MCF 10A (cell line): ENCODE measurements at regions not wholly inside any gene's neighbourhood (a gene's known extent, or its start where the extent isn't known, plus 50 kb on each side); places are given as distances from the start of the nearest gene placed in this dataset.

Experiments used
- BruUV-seq: library from RNA; stranded (reverse); fragments of 400-500 nt; replicated peaks from 2 replicates; lab custom pipeline; 2021; lab: Mats Ljungman, UMichigan
- CTCF ChIA-PET: fragments of 300-600 bp; sonication (Branson Sonifier 250); formaldehyde crosslinking; extraction: SDS; loops from one replicate; lab custom pipeline; 2021; ENCODE audit warnings: antibody characterized with exemption, inconsistent platforms; lab: Yijun Ruan, JAX
- POLR2A ChIA-PET: fragments of 300-600, 350-650 bp; sonication (Branson Sonifier 250); formaldehyde crosslinking; extraction: SDS; loops from one replicate; lab custom pipeline; 2020; ENCODE audit warnings: antibody characterized with exemption, inconsistent platforms; lab: Yijun Ruan, JAX
- DNase-seq: peaks from one replicate; pipeline ENCODE4 v3.0.0-alpha.2; 2018; ENCODE audit not compliant: unreplicated experiment
- H3K27ac Mint-ChIP-seq: one replicate; pipeline ENCODE4 v1.8.0; 2022; ENCODE audit warnings: mild to moderate bottlenecking, low read depth, mixed read lengths; ENCODE audit not compliant: unreplicated experiment
- H3K27me3 Mint-ChIP-seq: one replicate; pipeline ENCODE4 v1.8.0; 2022; ENCODE audit warnings: mixed read lengths; ENCODE audit not compliant: insufficient read depth, unreplicated experiment
- H3K36me3 Mint-ChIP-seq: one replicate; pipeline ENCODE4 v1.8.0; 2022; ENCODE audit warnings: mild to moderate bottlenecking, moderate library complexity, mixed read lengths; ENCODE audit not compliant: insufficient read depth, unreplicated experiment
- H3K4me1 Mint-ChIP-seq: one replicate; pipeline ENCODE4 v1.8.0; 2022; ENCODE audit warnings: mixed read lengths; ENCODE audit not compliant: insufficient read depth, unreplicated experiment
- H3K4me3 Mint-ChIP-seq: one replicate; pipeline ENCODE4 v1.8.0; 2022; ENCODE audit warnings: mild to moderate bottlenecking, moderate library complexity, mixed read lengths; ENCODE audit not compliant: unreplicated experiment
- H3K9me3 Mint-ChIP-seq: one replicate; pipeline ENCODE4 v1.8.0; 2022; ENCODE audit warnings: mixed read lengths; ENCODE audit not compliant: unreplicated experiment
- intact Hi-C: fragments of 100-400 bp; cut with micrococcal nuclease; formaldehyde crosslinking; loops from 2 replicates; pipeline ENCODE4 v1.14.1; 2022
- TF ChIP-seq, protein P1 (sequence below): fragments of 200-600 bp; IDR thresholded peaks from one replicate; pipeline ENCODE4 v1.8.0; 2022; ENCODE audit warnings: antibody characterized with exemption, mild to moderate bottlenecking; ENCODE audit not compliant: unreplicated experiment

DNA sequence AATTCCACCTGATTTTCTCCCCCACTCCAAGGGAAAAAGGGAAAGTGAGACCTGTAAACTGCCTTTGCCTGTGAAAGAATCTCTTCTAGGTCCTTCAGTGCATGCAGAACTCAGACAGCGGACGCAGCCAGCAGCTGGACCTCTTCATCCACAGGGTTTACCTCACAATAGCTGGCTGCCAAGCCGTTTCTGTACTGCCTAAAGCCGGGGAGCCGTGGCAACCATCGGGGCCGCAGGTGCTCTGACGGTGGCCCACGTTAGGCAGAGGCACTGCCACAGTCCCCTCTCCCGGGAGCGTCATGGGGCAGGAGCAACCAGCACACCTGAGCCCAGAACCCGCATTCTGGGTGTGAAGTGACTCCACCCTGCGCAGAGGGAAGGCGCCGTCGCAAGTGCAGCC is 206.1 kb downstream of the TTLL2 start:
- H3K36me3 Mint-ChIP-seq, result no peaks in the 10 kb centered on the region
- H3K4me1 Mint-ChIP-seq, result peaks cover 5% of the 10 kb centered on the region
- H3K27ac Mint-ChIP-seq, result no peak overlapping the region
- H3K27me3 Mint-ChIP-seq, result peaks cover 72% of the 10 kb centered on the region
- H3K9me3 Mint-ChIP-seq, result no peaks in the 10 kb centered on the region
- POLR2A ChIA-PET, result no interaction called here
- intact Hi-C loops, result no loop called here
- H3K4me3 Mint-ChIP-seq, result no peak overlapping the region
- no TSS peak for BruUV-seq
- CTCF ChIA-PET, result interaction anchor here (0.7 kb wide), 1 partner anchor 501 kb away, joined by 4 read pairs; no protein-coding TSS in a partner anchor
- TF ChIP-seq, protein P1, sequence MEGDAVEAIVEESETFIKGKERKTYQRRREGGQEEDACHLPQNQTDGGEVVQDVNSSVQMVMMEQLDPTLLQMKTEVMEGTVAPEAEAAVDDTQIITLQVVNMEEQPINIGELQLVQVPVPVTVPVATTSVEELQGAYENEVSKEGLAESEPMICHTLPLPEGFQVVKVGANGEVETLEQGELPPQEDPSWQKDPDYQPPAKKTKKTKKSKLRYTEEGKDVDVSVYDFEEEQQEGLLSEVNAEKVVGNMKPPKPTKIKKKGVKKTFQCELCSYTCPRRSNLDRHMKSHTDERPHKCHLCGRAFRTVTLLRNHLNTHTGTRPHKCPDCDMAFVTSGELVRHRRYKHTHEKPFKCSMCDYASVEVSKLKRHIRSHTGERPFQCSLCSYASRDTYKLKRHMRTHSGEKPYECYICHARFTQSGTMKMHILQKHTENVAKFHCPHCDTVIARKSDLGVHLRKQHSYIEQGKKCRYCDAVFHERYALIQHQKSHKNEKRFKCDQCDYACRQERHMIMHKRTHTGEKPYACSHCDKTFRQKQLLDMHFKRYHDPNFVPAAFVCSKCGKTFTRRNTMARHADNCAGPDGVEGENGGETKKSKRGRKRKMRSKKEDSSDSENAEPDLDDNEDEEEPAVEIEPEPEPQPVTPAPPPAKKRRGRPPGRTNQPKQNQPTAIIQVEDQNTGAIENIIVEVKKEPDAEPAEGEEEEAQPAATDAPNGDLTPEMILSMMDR, result no peak
- no peak for DNase-seq

DNA sequence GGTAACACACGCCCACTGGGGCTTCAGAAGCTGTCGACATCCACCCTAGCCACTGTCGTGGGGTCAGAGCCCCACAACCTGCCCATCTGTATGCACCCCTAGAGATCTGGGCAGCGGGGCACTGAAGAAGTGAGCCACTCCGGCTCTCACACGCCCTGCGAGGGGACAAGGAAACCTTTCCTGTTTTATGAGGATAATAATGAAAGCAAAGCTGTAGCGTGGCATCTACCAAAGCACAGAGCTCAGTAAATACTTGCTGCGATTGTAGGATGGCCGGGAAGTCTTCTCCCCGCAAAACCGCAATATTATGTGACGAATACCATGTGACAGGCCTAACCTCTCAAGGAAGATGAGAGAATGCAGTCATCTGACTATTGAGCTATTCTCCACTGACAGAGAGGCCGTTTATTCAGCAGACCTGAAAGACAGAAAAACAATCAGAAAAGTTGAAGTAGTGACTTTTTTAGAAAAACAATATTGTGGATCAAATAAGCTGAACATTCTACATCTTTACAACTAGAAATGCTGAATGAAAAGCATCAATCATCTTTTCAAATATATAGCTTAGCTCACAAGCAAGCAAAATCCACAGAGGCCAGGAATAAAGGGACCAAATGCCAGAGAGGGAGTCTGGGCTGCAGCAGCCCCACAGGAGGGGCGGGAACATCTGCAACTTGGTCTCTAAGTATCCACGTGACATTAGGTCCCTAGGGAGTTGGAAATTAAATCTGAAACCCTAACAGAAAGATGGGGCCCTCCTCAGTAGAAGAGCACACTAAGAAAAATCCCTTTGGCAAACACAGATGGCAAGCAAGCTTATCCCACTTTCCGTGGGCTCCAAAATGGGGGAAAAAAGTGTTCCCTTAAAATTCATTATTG is 207.8 kb downstream of the TTLL2 start:
- no peaks in the 10 kb centered on the region for H3K9me3 Mint-ChIP-seq
- no peak for DNase-seq
- TF ChIP-seq, protein P1, result no peak
- H3K36me3 Mint-ChIP-seq, result no peaks in the 10 kb centered on the region
- intact Hi-C loops, result no loop called here
- CTCF ChIA-PET, result no interaction called here
- H3K4me1 Mint-ChIP-seq, result peaks cover 5% of the 10 kb centered on the region
- BruUV-seq, result no TSS peak
- POLR2A ChIA-PET, result no interaction called here
- H3K27me3 Mint-ChIP-seq, result peaks cover 65% of the 10 kb centered on the region
- H3K4me3 Mint-ChIP-seq, result no peak overlapping the region
- no peak overlapping the region for H3K27ac Mint-ChIP-seq

DNA sequence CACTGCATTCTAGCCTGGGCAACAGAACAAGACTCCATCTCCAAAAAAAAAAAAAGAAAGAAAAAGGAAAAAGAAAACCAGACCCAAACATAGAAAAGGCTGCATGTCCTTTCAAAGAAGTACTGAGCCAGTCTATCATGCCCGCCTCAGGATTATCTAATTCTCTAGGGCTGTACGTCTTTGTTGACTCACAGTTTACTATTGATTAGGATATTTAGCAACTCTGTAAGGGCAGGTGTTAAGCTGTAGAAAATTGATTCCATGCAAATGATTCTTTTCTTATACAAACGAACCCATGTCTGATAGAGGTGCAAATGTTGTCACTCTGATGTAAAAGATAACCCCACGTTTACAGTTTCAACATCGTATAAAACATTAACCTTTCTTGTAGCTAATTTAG is 209.0 kb downstream of the TTLL2 start:
- TF ChIP-seq, protein P1, result no peak
- DNase-seq, result no peak
- Mint-ChIP-seq H3K4me1 (no peaks in the 10 kb centered on the region), H3K27me3 (peaks cover 55% of the 10 kb centered on the region), H3K4me3 (no peak overlapping the region), H3K9me3 (no peaks in the 10 kb centered on the region), H3K27ac (no peak overlapping the region), H3K36me3 (no peaks in the 10 kb centered on the region)
- ChIA-PET CTCF (no interaction called here), POLR2A (no interaction called here)
- no TSS peak for BruUV-seq
- intact Hi-C loops, result no loop called here

DNA sequence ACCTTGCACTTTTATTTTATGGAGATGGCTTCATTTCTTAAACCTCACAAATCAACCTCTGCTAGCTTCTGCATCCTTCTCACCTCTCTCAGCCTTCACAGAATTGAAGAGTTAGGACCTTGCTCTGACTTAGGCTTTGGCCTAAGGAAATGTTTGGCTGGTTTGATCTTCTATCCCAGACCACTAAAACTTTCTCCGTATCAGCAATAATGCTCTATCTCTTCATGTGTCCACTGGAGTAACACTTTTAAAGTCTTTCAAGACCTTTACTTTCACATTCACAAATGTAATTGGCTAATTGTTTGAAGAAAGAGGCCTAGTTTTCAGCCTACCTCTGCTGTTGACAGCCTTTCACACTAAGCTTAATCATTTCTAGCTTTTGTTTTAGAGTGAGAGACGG is 212.9 kb downstream of the TTLL2 start:
- no TSS peak for BruUV-seq
- H3K27me3 Mint-ChIP-seq, result peaks cover 16% of the 10 kb centered on the region
- no peaks in the 10 kb centered on the region for H3K9me3 Mint-ChIP-seq
- DNase-seq, result no peak
- ChIA-PET POLR2A (no interaction called here), CTCF (no interaction called here)
- no peaks in the 10 kb centered on the region for H3K36me3 Mint-ChIP-seq
- no peak overlapping the region for H3K27ac Mint-ChIP-seq
- no peaks in the 10 kb centered on the region for H3K4me1 Mint-ChIP-seq
- TF ChIP-seq, protein P1, result no peak
- H3K4me3 Mint-ChIP-seq, result no peak overlapping the region
- intact Hi-C loops, result no loop called here
